Activated CD4-positive, alpha-beta T cell treated with anti-CD3 and anti-CD28 coated beads, Interleukin-2, amount 10 ng/mL, durations not matched to agents 7 days and 5 days (primary cell): ENCODE measurements at regions not wholly inside any gene's neighbourhood (a gene's known extent, or its start where the extent isn't known, plus 50 kb on each side); places are given as distances from the start of the nearest gene placed in this dataset.

Experiments
- CTCF ChIA-PET: fragments of 350-600 bp; sonication (Branson Sonifier 250); formaldehyde crosslinking; loops from one replicate; lab custom pipeline; 2021; ENCODE audit warnings: antibody characterized with exemption; lab: Charles Lee
- POLR2A ChIA-PET: fragments of 350-600 bp; sonication (Branson Sonifier 250); formaldehyde crosslinking; loops from one replicate; lab custom pipeline; 2021; ENCODE audit warnings: antibody characterized with exemption; lab: Charles Lee
- DNase-seq: peaks from one replicate; pipeline ENCODE4 v3.0.0-alpha.2; 2020
- H3K27ac Mint-ChIP-seq: one replicate; pipeline ENCODE4 v1.8.0; 2021; ENCODE audit warnings: mild to moderate bottlenecking, moderate library complexity, mixed read lengths
- H3K27me3 Mint-ChIP-seq: one replicate; pipeline ENCODE4 v1.8.0; 2021; ENCODE audit warnings: mixed read lengths
- H3K36me3 Mint-ChIP-seq: one replicate; pipeline ENCODE4 v1.8.0; 2021; ENCODE audit warnings: low read depth, mixed read lengths
- H3K4me1 Mint-ChIP-seq: one replicate; pipeline ENCODE4 v1.8.0; 2021; ENCODE audit warnings: mixed read lengths
- H3K4me3 Mint-ChIP-seq: one replicate; pipeline ENCODE4 v1.8.0; 2021; ENCODE audit warnings: mild to moderate bottlenecking, moderate library complexity, mixed read lengths
- H3K9me3 Mint-ChIP-seq: one replicate; pipeline ENCODE4 v1.8.0; 2021; ENCODE audit warnings: mixed read lengths

DNA sequence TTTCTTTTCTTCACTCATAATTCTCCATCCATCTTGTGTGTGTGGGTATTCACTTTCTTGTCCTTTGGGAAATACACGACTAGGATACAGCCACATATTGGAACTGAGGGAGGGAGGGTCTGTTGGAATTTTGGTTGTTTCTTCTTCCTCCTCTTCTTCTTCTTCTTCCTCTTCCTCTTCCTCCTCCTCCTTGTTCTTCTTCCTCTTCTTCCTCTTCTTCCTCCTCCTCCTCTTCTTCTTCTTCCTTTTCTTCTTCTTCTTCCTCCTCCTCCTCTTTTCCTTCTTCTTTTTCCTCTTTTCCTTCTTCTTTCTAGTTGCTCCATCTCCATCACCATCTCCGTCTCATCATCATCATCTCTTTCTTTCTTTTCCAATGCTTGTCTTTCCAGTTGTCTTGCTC lies 1307.3 kb upstream of the ZEB2 start:
- ChIA-PET CTCF (no interaction called here), POLR2A (no interaction called here)
- no peak for DNase-seq
- no peak overlapping the region for H3K27ac Mint-ChIP-seq
- no peaks in the 10 kb centered on the region for H3K4me1 Mint-ChIP-seq
- H3K27me3 Mint-ChIP-seq = no peaks in the 10 kb centered on the region
- H3K9me3 Mint-ChIP-seq = no peaks in the 10 kb centered on the region
- no peaks in the 10 kb centered on the region for H3K36me3 Mint-ChIP-seq
- no peak overlapping the region for H3K4me3 Mint-ChIP-seq

DNA sequence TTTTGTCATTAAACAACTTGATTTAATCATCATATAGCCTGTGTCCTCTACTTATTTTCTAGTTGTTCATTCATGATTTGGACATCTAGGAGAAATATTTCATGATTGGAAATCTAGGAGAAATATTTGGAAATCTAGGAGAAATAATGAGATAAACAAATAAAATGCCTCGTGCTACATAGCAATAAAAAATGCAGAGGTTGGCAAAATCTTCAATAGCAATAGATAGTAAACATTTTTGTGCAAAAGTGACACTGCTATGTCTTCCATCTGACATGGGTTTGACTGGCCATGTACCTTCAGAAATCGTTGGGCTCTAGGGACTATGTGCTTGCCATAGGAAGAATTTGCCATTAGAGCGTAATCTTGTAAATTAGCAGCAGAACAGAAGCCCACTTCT lies 1304.5 kb upstream of the ZEB2 start:
- Mint-ChIP-seq H3K4me1 (no peaks in the 10 kb centered on the region), H3K36me3 (no peaks in the 10 kb centered on the region), H3K27me3 (no peaks in the 10 kb centered on the region), H3K9me3 (no peaks in the 10 kb centered on the region), H3K27ac (no peak overlapping the region), H3K4me3 (no peak overlapping the region)
- ChIA-PET POLR2A (no interaction called here), CTCF (no interaction called here)
- DNase-seq = no peak

DNA sequence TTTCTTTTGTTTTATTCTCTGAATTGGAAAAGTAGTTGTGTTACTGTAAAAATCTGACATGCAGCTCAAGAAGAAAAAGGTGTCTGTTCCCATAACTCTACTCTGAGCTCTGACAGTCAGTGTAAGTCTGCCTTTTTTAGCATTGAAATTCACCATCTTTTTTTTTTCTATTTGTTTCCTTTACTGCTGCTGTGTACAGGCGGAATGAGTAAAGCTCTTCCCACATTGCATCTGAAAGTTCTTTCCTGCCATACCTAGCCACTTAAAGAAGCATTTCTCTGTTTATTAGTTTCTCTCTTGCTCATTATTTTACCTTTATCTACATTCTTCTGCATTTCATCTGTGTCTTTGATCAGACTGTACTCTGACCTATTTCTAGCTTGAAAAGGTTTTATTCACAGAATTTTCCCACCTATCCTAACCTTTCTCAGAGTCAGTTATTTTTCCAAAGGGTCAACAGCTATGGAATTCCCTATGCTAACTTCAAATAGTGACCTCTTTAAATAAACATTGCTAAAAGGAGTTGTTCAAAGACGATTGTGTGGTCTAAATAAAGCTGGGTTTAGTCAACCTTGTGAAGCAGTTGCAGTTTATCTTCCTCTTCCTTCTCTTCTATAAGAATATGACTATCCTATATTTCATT lies 1303.1 kb upstream of the ZEB2 start:
- no peak overlapping the region for H3K27ac Mint-ChIP-seq
- no peaks in the 10 kb centered on the region for H3K4me1 Mint-ChIP-seq
- DNase-seq = no peak
- ChIA-PET POLR2A (no interaction called here), CTCF (interaction anchor here (0.9 kb wide), 1 partner anchor 167 kb away, joined by 3 read pairs; no protein-coding TSS in a partner anchor)
- H3K4me3 Mint-ChIP-seq = no peak overlapping the region
- no peaks in the 10 kb centered on the region for H3K27me3 Mint-ChIP-seq
- no peaks in the 10 kb centered on the region for H3K36me3 Mint-ChIP-seq
- no peaks in the 10 kb centered on the region for H3K9me3 Mint-ChIP-seq

DNA sequence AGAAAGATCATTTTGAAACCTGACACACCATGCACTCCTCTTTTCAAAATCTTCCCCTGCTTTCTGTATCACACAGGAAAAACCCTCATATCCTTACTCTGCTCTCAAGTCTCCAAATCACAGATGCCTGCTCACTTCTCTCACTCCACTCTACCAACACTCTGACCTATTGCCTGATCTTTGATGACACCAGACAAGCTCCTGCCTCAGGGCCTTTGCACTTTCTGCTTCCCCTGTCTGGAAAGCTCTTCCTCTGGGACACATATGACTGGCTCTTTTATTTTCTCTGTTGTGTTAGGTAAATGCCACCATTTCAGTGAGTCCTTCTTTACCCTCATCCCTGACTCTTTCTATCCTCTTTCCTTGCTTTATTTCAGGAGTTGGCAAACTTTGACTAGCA lies 1300.7 kb upstream of the ZEB2 start:
- Mint-ChIP-seq H3K4me3 (no peak overlapping the region), H3K36me3 (no peaks in the 10 kb centered on the region), H3K9me3 (no peaks in the 10 kb centered on the region), H3K4me1 (no peaks in the 10 kb centered on the region), H3K27ac (no peak overlapping the region), H3K27me3 (no peaks in the 10 kb centered on the region)
- ChIA-PET POLR2A (no interaction called here), CTCF (no interaction called here)
- DNase-seq = no peak

DNA sequence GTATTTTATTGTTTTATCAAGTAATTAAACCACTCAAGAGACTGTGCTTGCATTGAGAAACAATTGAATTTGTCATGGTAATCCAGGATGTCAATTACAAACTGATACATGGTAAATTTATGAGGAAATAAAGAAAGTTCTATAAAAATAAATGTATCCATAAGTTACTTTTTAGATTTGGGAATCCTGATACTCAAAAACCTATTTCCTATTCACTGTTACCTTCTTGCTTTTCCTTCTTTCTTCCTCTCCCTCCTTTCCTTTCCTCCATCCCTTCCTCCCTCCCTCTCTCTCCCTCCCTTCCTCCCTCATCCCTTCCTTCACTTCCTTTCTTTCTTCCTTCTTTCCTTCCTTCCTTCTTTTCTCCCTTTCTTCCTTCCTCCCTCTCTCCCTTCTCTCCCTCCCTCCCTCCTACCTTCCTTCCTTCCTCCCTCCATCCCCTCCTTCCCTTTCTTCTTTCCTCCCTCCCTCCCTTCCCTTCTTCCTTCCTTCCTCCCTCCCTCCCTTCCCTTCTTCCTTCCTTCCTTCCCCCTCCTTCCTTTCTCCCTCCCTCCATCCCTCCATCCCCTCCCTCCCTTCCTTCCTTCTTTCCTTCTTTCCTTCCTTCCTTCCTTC lies 1299.1 kb upstream of the ZEB2 start:
- H3K27ac Mint-ChIP-seq = no peak overlapping the region
- ChIA-PET CTCF (no interaction called here), POLR2A (no interaction called here)
- H3K4me1 Mint-ChIP-seq = no peaks in the 10 kb centered on the region
- no peaks in the 10 kb centered on the region for H3K36me3 Mint-ChIP-seq
- no peak for DNase-seq
- no peak overlapping the region for H3K4me3 Mint-ChIP-seq
- no peaks in the 10 kb centered on the region for H3K9me3 Mint-ChIP-seq
- H3K27me3 Mint-ChIP-seq = no peaks in the 10 kb centered on the region

DNA sequence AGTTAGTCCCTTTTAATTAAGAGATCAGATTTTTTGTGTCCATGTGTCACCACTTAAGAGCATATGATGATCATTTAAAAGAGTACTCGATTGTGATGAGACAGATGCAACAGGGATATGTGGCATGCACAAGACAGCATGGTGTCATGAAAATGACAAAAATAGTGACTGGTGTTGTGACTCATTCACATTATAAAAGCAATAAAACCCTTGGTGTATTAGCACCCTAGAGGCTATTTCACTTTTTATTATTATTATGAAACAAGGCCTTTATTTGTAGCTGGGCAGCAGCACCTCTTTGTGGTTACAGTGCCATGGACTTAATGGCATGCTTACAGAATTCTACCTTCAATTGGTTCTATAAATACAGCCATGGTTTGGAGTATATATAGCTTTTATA lies 1296.0 kb upstream of the ZEB2 start:
- ChIA-PET POLR2A (no interaction called here), CTCF (no interaction called here)
- H3K36me3 Mint-ChIP-seq = no peaks in the 10 kb centered on the region
- H3K27me3 Mint-ChIP-seq = no peaks in the 10 kb centered on the region
- H3K9me3 Mint-ChIP-seq = no peaks in the 10 kb centered on the region
- no peak overlapping the region for H3K4me3 Mint-ChIP-seq
- H3K27ac Mint-ChIP-seq = no peak overlapping the region
- DNase-seq = no peak
- no peaks in the 10 kb centered on the region for H3K4me1 Mint-ChIP-seq

DNA sequence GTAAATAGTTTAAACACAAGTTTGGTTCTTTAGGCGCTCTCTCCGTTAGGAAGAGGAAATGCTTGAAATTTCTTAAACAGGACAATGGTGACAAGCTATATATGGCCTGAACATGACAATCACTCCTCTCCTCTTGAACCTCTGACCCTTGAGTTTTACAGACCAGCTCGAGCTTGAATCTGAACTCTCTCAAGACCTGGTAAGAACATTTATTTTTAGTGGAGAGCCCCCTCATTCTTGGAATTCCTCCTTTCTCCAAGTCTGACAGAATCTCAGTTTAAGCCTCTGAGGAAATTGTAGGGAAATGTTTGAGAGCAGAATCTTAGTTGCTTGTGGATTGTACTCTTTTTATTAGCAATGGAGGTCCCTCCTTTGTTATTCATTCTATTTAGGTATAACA lies 1293.6 kb upstream of the ZEB2 start:
- no peak overlapping the region for H3K27ac Mint-ChIP-seq
- DNase-seq = no peak
- H3K9me3 Mint-ChIP-seq = no peaks in the 10 kb centered on the region
- no peaks in the 10 kb centered on the region for H3K36me3 Mint-ChIP-seq
- ChIA-PET POLR2A (no interaction called here), CTCF (no interaction called here)
- H3K4me1 Mint-ChIP-seq = no peaks in the 10 kb centered on the region
- H3K27me3 Mint-ChIP-seq = no peaks in the 10 kb centered on the region
- no peak overlapping the region for H3K4me3 Mint-ChIP-seq

DNA sequence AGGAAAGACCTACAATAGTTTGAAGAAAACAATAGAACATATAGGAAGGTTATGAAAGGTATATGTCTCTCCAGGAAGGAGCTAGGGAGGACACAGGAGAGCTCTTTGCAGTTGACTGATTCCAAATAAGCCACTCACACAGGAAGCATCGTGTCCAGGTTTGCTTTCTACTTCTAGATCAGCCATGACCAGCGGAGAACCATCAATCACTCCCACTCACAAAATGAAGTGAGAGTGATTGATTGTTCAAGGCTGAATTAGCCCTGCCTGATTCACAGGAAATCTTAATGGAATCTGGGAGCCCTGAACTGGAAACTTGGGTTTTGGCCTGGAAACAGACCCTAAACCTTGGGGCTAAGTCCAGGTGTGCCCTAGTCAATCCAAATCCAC lies 1292.2 kb upstream of the ZEB2 start:
- Mint-ChIP-seq H3K36me3 (no peaks in the 10 kb centered on the region), H3K4me3 (no peak overlapping the region), H3K27me3 (no peaks in the 10 kb centered on the region), H3K4me1 (no peaks in the 10 kb centered on the region), H3K27ac (no peak overlapping the region), H3K9me3 (no peaks in the 10 kb centered on the region)
- no peak for DNase-seq
- ChIA-PET POLR2A (no interaction called here), CTCF (no interaction called here)

DNA sequence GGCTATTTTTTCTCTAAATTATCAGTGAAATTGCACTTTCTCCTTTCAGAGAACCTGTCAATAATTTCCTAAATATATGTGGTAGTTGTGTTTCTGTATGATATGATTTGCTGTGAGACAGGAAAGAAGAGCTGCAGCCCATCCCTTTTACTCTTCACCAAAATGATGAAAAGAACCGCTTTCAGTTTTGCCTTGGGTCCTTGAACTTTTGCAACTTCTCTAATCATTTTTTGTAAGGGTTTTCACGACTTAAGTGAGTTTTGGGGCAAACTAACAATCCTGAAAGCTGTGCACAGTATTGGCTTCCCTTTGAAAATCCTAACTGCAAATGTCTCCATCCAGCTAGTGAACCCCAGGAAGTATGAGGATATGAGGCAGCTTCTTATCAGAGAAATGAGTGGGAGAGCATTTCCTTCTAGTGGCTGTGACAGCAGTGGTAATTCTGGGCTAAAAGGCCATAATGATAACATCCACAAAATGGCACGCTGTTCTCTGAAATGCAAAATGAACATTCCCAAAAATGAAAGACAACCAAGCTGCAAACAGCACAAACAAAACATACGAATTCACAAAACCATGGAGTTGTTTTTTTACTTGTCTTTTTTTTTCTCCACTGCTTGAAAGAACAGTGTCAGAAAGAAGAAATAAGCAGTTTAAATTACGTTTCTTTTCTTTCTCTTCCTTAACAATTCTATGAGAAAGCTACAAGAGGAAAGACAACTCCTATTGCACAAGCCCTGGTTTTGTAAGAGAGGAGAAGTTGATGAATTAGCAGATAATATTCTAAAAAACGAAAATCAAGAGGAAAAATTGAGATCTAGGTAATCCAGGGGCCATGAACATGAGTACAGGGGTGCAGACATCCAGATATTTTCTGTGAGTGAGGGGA lies 1291.6 kb upstream of the ZEB2 start:
- POLR2A ChIA-PET = no interaction called here
- CTCF ChIA-PET = no interaction called here

DNA sequence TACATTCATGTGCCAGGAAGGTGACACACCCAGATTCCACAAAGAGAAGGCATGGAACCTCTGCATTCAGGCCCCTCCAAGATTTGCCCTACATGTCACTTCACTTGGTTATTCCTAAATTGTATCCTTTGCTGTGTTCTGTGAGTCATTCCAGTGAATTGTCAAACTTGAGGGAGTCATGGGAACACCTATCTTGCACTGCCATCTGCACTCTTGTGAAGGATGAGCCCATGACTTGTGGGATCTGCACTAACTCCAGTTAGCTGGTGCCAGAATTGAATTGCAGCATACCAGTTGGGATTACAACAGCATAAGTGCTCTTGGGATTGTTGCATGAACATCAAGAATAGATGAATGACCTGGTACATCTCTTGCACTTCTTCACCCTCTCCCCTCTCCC lies 1288.0 kb upstream of the ZEB2 start:
- no peak overlapping the region for H3K4me3 Mint-ChIP-seq
- CTCF ChIA-PET = no interaction called here
- no peaks in the 10 kb centered on the region for H3K27me3 Mint-ChIP-seq
- no peak for DNase-seq
- no peaks in the 10 kb centered on the region for H3K36me3 Mint-ChIP-seq
- POLR2A ChIA-PET = no interaction called here
- H3K4me1 Mint-ChIP-seq = no peaks in the 10 kb centered on the region
- no peaks in the 10 kb centered on the region for H3K9me3 Mint-ChIP-seq
- no peak overlapping the region for H3K27ac Mint-ChIP-seq

More for the DNA sequence above, 1291.6 kb upstream of the ZEB2 start:
- DNase-seq = no peak
- H3K27ac Mint-ChIP-seq = no peak overlapping the region
- H3K9me3 Mint-ChIP-seq = no peaks in the 10 kb centered on the region
- H3K4me3 Mint-ChIP-seq = no peak overlapping the region
- H3K4me1 Mint-ChIP-seq = no peaks in the 10 kb centered on the region
- no peaks in the 10 kb centered on the region for H3K36me3 Mint-ChIP-seq
- no peaks in the 10 kb centered on the region for H3K27me3 Mint-ChIP-seq

DNA sequence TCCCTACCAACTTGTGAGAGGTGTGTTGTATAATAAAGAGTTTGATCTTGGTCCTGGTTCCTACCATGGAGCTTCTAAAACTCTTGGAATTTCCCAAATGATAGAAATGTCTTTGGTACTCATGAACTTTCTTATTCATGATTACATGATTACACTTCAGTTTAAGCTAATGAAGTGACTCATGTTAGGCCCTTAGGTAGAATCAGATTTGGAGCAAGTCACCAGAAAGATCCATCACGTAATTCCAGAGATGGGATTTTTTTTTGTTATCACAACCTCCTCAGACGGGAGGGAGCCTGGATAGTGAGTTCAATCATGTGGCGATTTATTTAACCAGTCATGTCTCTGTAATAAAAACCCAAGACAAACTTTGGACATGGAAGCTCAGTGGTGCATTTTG lies 1287.6 kb upstream of the ZEB2 start:
- Mint-ChIP-seq H3K4me3 (no peak overlapping the region), H3K9me3 (no peaks in the 10 kb centered on the region), H3K27me3 (no peaks in the 10 kb centered on the region), H3K36me3 (no peaks in the 10 kb centered on the region), H3K27ac (no peak overlapping the region), H3K4me1 (no peaks in the 10 kb centered on the region)
- POLR2A ChIA-PET = no interaction called here
- DNase-seq = no peak
- CTCF ChIA-PET = no interaction called here

DNA sequence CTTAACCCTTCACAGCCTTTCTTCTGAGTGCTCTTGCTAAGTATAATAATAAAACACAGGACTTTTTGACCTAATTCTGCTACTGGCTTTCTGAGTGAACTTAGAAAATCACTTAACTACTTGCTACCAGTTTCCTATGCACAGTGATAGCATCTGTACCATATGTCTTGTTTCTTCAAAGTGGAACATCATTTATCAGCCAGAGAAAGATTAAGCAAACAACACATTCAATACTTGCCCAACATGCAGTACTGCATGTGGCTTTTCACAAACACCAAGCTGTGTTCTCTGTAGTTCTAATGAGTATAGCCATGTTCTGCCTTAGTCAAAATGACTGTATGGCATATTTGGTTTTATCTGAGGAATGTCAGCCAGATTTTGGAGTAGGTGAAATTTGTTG lies 1286.6 kb upstream of the ZEB2 start:
- POLR2A ChIA-PET = no interaction called here

DNA sequence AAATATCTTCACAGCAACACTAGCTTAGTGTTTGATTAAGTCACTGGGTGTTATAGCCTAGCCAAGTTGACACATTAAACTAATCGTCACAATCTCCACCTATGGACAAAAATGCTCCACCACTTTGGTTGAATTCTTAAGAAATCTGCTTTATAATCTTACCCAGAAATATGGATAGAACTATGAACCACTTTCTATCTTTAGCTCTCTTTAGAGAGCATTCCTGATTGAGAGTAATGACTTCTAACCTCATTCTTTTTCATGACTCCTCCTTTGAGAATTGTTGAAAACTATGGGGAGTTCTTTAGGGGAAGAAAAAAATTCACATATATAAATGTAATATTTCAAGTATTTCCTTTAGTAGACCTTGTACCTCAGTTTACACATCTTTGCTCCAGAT lies 1282.2 kb upstream of the ZEB2 start:
- Mint-ChIP-seq H3K36me3 (no peaks in the 10 kb centered on the region), H3K4me3 (no peak overlapping the region), H3K4me1 (no peaks in the 10 kb centered on the region), H3K9me3 (no peaks in the 10 kb centered on the region), H3K27ac (no peak overlapping the region), H3K27me3 (no peaks in the 10 kb centered on the region)
- DNase-seq = no peak
- ChIA-PET CTCF (no interaction called here), POLR2A (no interaction called here)

More for the DNA sequence above, 1286.6 kb upstream of the ZEB2 start:
- H3K27me3 Mint-ChIP-seq = no peaks in the 10 kb centered on the region
- CTCF ChIA-PET = interaction anchor here (0.8 kb wide), 1 partner anchor 66 kb away, joined by 3 read pairs; no protein-coding TSS in a partner anchor
- H3K36me3 Mint-ChIP-seq = no peaks in the 10 kb centered on the region
- no peak overlapping the region for H3K4me3 Mint-ChIP-seq
- H3K27ac Mint-ChIP-seq = no peak overlapping the region
- no peaks in the 10 kb centered on the region for H3K4me1 Mint-ChIP-seq
- no peaks in the 10 kb centered on the region for H3K9me3 Mint-ChIP-seq
- no peak for DNase-seq
